ENCODE measurements at regions not wholly inside any gene's neighbourhood (a gene's known extent, or its start where the extent isn't known, plus 50 kb on each side); places are given as distances from the start of the nearest gene placed in this dataset.

DNA sequence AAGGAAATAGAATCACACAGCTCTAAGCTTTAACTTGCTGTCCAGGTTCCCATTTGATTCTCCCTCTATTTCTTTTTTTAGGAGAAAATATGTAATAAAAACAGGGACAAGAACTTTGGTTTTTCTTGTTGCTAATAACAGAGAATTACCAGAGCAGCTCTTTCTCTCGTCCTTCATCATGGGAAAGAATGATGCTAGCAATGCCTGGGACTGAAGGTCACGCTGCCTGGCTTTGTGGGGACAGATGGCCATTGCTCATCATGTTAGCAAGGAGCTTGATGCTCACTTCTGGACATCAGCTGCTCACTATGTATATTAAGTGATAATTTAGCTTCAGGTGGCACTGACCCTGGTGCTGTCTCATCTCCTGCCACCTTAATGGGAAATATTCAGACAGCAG lies 77.3 kb upstream of the AKT3 start (continued):
- TF ChIP-seq EGR1 (IDR thresholded peaks at IDR 0.05; ENCODE audit: low read depth): no peak
- no peak for TF ChIP-seq SIN3A (IDR thresholded peaks at IDR 0.05; ENCODE audit: low read depth)

DNA sequence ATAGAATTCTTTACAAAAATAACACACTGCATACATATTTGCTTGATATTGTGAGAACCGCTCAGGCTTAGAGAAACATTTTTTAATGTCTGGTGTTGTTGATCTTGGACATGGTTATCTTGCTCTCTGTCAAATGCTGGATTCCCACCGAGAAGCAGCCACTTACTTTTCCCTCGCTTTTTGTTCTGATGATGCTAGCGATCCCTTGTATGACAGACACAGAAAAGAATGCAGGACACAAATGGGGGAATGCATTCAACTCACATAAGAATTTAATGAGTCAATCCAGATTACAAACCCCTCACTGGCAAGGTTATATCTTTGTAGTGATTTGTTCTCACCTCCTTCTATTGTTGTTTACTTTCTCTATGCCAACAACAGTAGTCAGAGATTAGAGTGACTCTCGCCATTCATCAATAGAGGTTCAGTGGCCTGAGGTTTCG lies 76.8 kb upstream of the AKT3 start:
- H3K9me2 ChIP-seq (ENCODE audit: insufficient read depth): no peaks in the 10 kb centered on the region
- CTCF ChIA-PET: no interaction called here
- RAD21 ChIA-PET (ENCODE audit: low non-redundant PET in 1 of 2, low total read pairs in 2 of 2, uncharacterized antibody in 2 of 2, unreplicated experiment in 2 of 2): no interaction called here
- H3K36me3 ChIP-seq (ENCODE audit: control insufficient read depth in 1 of 2, insufficient read depth in 2 of 2, low read length in 2 of 2): no peaks in the 10 kb centered on the region
- no peaks in the 10 kb centered on the region for H3K9me3 ChIP-seq (ENCODE audit: control insufficient read depth in 1 of 2, insufficient read depth in 1 of 2, low read depth in 1 of 2, low read length in 2 of 2)
- no peak overlapping the region for H3K9ac ChIP-seq (ENCODE audit: low read length)
- H3K4me2 ChIP-seq (ENCODE audit: low read length): peak overlapping the region; percentile 9; the same call in 1 of the 2 replicates
- H3K27ac ChIP-seq (ENCODE audit: low read depth, low read length): no peak overlapping the region
- BruUV-seq (replicated peaks): no TSS peak
- POLR2A ChIA-PET: no interaction called here
- TF ChIP-seq SIN3A (IDR thresholded peaks at IDR 0.05; ENCODE audit: low read depth) (no peak), SP1 (IDR thresholded peaks at IDR 0.05; ENCODE audit: low read depth) (no peak), TCF7L2 (IDR thresholded peaks at IDR 0.05; ENCODE audit: borderline replicate concordance, extremely low read depth, insufficient read depth, insufficient read length) (no peak), CBX3 (IDR thresholded peaks at IDR 0.05; ENCODE audit: low read depth) (no peak), EZH2 (IDR thresholded peaks at IDR 0.05) (no peak), ZNF274 (IDR thresholded peaks at IDR 0.05; ENCODE audit: low read depth, low read length) (no peak), JUND (IDR thresholded peaks at IDR 0.05) (no peak), SRF (IDR thresholded peaks at IDR 0.05; ENCODE audit: low read depth) (no peak), RAD21 (IDR thresholded peaks at IDR 0.05; ENCODE audit: low read depth) (no peak), EGR1 (IDR thresholded peaks at IDR 0.05; ENCODE audit: low read depth) (no peak)
- TF ChIP-seq, protein P1, sequence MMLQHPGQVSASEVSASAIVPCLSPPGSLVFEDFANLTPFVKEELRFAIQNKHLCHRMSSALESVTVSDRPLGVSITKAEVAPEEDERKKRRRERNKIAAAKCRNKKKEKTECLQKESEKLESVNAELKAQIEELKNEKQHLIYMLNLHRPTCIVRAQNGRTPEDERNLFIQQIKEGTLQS (IDR thresholded peaks at IDR 0.05): no peak
- TF ChIP-seq, protein P2, sequence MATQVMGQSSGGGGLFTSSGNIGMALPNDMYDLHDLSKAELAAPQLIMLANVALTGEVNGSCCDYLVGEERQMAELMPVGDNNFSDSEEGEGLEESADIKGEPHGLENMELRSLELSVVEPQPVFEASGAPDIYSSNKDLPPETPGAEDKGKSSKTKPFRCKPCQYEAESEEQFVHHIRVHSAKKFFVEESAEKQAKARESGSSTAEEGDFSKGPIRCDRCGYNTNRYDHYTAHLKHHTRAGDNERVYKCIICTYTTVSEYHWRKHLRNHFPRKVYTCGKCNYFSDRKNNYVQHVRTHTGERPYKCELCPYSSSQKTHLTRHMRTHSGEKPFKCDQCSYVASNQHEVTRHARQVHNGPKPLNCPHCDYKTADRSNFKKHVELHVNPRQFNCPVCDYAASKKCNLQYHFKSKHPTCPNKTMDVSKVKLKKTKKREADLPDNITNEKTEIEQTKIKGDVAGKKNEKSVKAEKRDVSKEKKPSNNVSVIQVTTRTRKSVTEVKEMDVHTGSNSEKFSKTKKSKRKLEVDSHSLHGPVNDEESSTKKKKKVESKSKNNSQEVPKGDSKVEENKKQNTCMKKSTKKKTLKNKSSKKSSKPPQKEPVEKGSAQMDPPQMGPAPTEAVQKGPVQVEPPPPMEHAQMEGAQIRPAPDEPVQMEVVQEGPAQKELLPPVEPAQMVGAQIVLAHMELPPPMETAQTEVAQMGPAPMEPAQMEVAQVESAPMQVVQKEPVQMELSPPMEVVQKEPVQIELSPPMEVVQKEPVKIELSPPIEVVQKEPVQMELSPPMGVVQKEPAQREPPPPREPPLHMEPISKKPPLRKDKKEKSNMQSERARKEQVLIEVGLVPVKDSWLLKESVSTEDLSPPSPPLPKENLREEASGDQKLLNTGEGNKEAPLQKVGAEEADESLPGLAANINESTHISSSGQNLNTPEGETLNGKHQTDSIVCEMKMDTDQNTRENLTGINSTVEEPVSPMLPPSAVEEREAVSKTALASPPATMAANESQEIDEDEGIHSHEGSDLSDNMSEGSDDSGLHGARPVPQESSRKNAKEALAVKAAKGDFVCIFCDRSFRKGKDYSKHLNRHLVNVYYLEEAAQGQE (IDR thresholded peaks at IDR 0.05; ENCODE audit: low read depth): no peak
- ATAC-seq (peak; percentile 69; the same call in 1 of the 2 replicates), DNase-seq (ENCODE audit: low read depth, low spot score) (peak; percentile 15)
- H4K20me1 ChIP-seq (ENCODE audit: insufficient read depth): no peaks in the 10 kb centered on the region
- intact Hi-C loops (cut with micrococcal nuclease): no loop called here
- peaks cover 0 to 17% of the 10 kb centered on the region in 2 experiments; a peak in 1 of 4 replicates for H3K4me1 ChIP-seq (ENCODE audit: control insufficient read depth in 1 of 2, insufficient read depth in 2 of 2, low read length in 2 of 2)
- H2AFZ ChIP-seq (ENCODE audit: low read depth, low read length, poor library complexity, severe bottlenecking): no peak overlapping the region
- no peaks in the 10 kb centered on the region for H3K79me2 ChIP-seq (ENCODE audit: insufficient read depth, low read length)
- peaks cover 7% of the 10 kb centered on the region; the same call in 1 of the 2 replicates for H3K27me3 ChIP-seq (ENCODE audit: insufficient read depth, low read length)
- H3K4me3 ChIP-seq (replicated peaks in 1 of 2; ENCODE audit: low read depth in 1 of 2, low read length in 2 of 2): no peak overlapping the region
